Astrocyte of the cerebellum (primary cell): ENCODE measurements at regions not wholly inside any gene's neighbourhood (a gene's known extent, or its start where the extent isn't known, plus 50 kb on each side); places are given as distances from the start of the nearest gene placed in this dataset.
A peak's percentile ranks its signal among the peaks of the same experiment; 100 is the strongest.

Experiments
- DNase-seq: peaks from one replicate; pipeline ENCODE4 v3.0.0-alpha.2; 2011; ENCODE audit warnings: low read depth
- H3K4me3 ChIP-seq: 2 replicates; pipeline ENCODE4 v1.5.1; 2011; ENCODE audit warnings: mild to moderate bottlenecking, low read depth, low read length, moderate library complexity
- in situ Hi-C: cut with HindIII; loops from 2 replicates; pipeline ENCODE4 v1.10.0; 2017; ENCODE audit warnings: low sequenced_read_pairs
- TF ChIP-seq, protein P1 (sequence below): IDR thresholded peaks from 2 replicates; pipeline ENCODE4 v1.5.1; 2012; ENCODE audit warnings: low read length, low read depth, moderate library complexity, mild to moderate bottlenecking; ENCODE audit errors: missing control alignments

DNA sequence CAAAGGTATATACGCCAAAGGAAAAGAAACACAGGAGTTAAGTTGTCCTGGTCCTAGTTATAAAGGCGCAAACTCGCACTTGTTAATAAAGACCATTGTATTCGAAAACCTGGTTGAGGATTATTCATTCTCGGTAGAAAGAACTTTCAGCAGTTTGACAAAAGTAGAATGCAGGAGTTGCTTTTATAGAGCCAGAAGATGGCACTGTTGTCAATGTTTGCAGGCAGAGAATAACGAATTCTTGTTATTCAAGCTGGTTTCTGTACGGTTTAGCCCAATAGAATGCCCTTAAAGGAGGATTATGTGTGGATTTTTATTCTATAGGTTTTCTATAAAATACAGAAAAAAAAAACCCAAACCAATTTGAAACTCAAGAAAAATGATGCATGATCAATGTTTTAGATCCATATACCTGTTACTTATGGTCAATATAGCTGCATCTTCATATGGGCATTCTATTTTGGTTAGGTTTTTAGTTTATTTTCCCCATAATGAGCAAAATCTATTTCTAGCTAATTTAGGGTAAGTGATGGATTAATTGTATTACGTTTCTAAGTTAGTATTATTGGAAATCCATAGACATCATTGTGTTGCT is 510.3 kb downstream of the PLCL1 start:
- peak; percentile 72 for DNase-seq
- H3K4me3 ChIP-seq, result no peak overlapping the region
- TF ChIP-seq, protein P1, sequence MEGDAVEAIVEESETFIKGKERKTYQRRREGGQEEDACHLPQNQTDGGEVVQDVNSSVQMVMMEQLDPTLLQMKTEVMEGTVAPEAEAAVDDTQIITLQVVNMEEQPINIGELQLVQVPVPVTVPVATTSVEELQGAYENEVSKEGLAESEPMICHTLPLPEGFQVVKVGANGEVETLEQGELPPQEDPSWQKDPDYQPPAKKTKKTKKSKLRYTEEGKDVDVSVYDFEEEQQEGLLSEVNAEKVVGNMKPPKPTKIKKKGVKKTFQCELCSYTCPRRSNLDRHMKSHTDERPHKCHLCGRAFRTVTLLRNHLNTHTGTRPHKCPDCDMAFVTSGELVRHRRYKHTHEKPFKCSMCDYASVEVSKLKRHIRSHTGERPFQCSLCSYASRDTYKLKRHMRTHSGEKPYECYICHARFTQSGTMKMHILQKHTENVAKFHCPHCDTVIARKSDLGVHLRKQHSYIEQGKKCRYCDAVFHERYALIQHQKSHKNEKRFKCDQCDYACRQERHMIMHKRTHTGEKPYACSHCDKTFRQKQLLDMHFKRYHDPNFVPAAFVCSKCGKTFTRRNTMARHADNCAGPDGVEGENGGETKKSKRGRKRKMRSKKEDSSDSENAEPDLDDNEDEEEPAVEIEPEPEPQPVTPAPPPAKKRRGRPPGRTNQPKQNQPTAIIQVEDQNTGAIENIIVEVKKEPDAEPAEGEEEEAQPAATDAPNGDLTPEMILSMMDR, result peak; percentile 67
- in situ Hi-C loops, result loop anchor here (5.0 to 25.0 kb wide), 2 partner anchors 1173 to 1423 kb away; no protein-coding TSS in a partner anchor

GRCh38 chr2:198312596-198313483 is 508.4 kb downstream of the PLCL1 start:
- TF ChIP-seq, protein P1, result no peak
- H3K4me3 ChIP-seq, result no peak overlapping the region
- in situ Hi-C loops, result loop anchor here (5.0 to 25.0 kb wide), 2 partner anchors 1174 to 1424 kb away; no protein-coding TSS in a partner anchor
- no peak for DNase-seq

- DNase-seq, result no peak
- in situ Hi-C loops, result loop anchor here (5.0 to 25.0 kb wide), 2 partner anchors 1176 to 1426 kb away; no protein-coding TSS in a partner anchor
- no peak overlapping the region for H3K4me3 ChIP-seq
- TF ChIP-seq, protein P1, result no peak
Observed at GRCh38 chr2:198311020-198311419, 506.6 kb downstream of the PLCL1 start.

DNA sequence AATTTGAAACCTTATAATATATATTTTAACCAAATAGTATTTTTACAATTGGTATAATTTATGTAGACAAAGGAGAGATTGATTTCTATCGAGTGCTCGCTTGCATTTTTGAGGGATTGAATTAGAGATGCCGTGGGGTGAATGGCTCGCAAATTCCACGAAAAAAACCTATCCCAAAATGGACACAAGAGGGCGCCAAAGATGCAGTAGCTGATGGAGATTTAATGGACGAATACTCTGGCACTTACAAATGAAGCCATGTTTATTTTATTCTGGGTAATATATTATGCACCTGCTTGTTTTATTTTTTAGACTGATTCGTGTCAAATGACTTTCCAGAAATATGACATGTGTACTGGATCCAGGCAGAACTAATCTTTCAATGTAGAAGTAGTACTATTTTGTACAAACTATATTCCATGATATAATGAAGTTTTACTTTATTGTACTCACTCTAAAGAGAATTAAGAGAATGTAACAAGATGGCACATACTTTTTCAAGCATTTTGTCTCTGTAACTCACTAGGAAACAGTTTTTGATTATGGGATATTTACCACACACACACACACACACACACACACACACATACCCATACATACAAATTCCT is 505.4 kb downstream of the PLCL1 start:
- no peak overlapping the region for H3K4me3 ChIP-seq
- in situ Hi-C loops, result loop anchor here (5.0 to 25.0 kb wide), 2 partner anchors 1178 to 1428 kb away; no protein-coding TSS in a partner anchor
- DNase-seq, result peak; percentile 42
- TF ChIP-seq, protein P1, result peak; percentile 87

- in situ Hi-C loops, result loop anchor here (25.0 kb wide), 1 partner anchor 1428 kb away; no protein-coding TSS in a partner anchor
- H3K4me3 ChIP-seq, result no peak overlapping the region
- TF ChIP-seq, protein P1, result no peak
- DNase-seq, result no peak
Observed at GRCh38 chr2:198309081-198309480, 504.7 kb downstream of the PLCL1 start.

GRCh38 chr2:198308368-198308767 is 504.0 kb downstream of the PLCL1 start:
- no peak for DNase-seq
- no peak overlapping the region for H3K4me3 ChIP-seq
- TF ChIP-seq, protein P1, result no peak
- in situ Hi-C loops, result loop anchor here (25.0 kb wide), 1 partner anchor 1429 kb away; no protein-coding TSS in a partner anchor
